ENCODE measurements at regions not wholly inside any gene's neighbourhood (a gene's known extent, or its start where the extent isn't known, plus 50 kb on each side); places are given as distances from the start of the nearest gene placed in this dataset.

DNA sequence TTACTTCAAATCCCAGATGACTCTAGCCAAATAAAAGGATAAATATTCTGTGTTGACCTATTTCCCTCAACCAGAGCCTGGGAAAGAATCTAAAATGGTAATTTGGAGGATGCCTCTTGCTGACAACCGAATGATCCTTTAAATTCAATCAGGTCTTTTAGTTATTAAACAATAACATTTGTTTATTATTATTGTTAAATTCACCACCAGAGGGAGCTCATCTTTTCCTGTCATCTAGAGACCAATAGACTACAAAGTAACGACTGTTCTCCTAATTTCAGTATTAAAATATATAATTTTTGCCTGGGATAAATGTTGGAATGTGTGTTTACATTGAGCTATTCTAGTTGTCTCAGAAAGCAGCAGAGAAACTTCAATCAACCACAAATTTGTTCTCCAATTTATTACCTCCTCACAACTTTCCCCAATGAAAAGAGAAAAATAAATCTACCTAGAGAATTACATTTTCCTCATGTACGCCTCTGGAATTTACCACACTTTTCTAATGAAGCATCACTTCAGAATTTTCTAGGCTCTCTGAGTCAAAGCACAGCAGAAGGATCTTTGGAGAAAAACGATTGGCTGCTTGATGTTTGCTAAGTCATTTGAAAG lies 142.7 kb downstream of the SCG2 start:
- no peak for DNase-seq (ENCODE audit: low read depth)
- H3K4me3 ChIP-seq (ENCODE audit: low read depth, low read length) = no peak overlapping the region
- TF ChIP-seq, protein P1, sequence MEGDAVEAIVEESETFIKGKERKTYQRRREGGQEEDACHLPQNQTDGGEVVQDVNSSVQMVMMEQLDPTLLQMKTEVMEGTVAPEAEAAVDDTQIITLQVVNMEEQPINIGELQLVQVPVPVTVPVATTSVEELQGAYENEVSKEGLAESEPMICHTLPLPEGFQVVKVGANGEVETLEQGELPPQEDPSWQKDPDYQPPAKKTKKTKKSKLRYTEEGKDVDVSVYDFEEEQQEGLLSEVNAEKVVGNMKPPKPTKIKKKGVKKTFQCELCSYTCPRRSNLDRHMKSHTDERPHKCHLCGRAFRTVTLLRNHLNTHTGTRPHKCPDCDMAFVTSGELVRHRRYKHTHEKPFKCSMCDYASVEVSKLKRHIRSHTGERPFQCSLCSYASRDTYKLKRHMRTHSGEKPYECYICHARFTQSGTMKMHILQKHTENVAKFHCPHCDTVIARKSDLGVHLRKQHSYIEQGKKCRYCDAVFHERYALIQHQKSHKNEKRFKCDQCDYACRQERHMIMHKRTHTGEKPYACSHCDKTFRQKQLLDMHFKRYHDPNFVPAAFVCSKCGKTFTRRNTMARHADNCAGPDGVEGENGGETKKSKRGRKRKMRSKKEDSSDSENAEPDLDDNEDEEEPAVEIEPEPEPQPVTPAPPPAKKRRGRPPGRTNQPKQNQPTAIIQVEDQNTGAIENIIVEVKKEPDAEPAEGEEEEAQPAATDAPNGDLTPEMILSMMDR (IDR thresholded peaks at IDR 0.05; ENCODE audit: low read depth, low read length, missing control alignments) = no peak
- in situ Hi-C loops (cut with HindIII; ENCODE audit: low sequenced_read_pairs) = loop anchor here (25.0 kb wide), 1 partner anchor 497 kb away; no protein-coding TSS in a partner anchor

DNA sequence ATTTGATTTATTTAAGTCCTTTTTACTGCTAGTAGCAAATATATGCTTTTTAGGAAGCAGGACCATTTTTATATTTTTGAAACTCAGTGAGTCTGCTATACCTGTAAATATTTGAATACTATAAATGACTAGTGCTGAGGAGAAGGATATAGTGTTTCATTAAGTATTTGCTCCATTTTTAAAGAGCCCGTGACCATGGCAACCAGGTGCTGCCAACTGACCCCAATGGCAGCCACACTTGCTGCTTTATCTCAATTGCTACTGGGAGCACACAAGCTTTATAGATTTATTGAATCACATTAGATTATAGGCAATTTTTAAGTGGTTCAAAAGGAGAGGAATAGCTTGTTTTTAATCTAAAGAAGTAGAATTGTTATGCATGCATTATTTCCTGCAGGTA lies 142.0 kb downstream of the SCG2 start:
- H3K4me3 ChIP-seq (ENCODE audit: low read depth, low read length) = no peak overlapping the region
- TF ChIP-seq, protein P1 (IDR thresholded peaks at IDR 0.05; ENCODE audit: low read depth, low read length, missing control alignments) = no peak
- DNase-seq (ENCODE audit: low read depth) = no peak
- in situ Hi-C loops (cut with HindIII; ENCODE audit: low sequenced_read_pairs) = loop anchor here (25.0 kb wide), 1 partner anchor 498 kb away; no protein-coding TSS in a partner anchor

DNA sequence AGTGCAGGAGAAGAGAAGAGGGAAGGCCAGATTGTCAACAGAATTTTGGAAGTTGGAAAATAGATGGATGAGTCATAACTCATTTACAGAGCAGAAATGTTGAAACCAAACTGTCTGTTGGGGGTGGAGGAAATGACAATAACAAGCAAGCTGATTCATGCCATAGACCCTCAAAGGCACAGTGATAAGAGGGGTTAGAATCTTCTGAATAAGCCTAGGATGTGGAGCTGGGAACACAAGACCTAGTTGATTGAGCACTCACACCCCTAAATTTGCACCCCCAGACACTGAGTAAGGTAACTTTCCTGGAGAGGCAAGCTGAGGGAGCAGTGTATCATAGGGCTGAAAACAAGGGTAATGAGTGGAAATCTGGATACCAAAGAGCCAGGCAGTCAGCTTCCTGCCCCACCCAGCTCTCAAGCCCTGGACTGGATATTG lies 141.4 kb downstream of the SCG2 start:
- DNase-seq (ENCODE audit: low read depth) = no peak
- in situ Hi-C loops (cut with HindIII; ENCODE audit: low sequenced_read_pairs) = loop anchor here (25.0 kb wide), 1 partner anchor 498 kb away; no protein-coding TSS in a partner anchor
- no peak overlapping the region for H3K4me3 ChIP-seq (ENCODE audit: low read depth, low read length)
- TF ChIP-seq, protein P1 (IDR thresholded peaks at IDR 0.05; ENCODE audit: low read depth, low read length, missing control alignments) = no peak

DNA sequence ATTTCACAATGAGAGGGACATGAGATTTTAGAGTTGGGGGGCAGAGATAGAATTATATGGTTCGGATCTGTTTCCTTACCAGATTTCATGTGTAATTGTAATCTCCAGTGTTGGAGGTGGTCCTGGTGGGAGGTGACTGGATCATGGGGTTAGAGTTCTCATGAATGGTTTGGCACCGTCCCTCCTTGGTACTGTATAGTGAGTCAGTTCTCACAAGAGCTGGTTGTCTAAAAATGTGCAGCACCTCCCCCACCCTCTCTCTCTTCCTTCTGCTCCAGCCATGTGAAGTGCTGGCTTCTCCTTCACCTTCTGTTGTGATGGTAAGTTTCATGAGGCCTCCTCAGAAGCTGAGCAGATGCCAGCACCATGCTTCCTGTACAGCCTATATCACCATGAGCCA lies 138.1 kb downstream of the SCG2 start:
- TF ChIP-seq, protein P1 (IDR thresholded peaks at IDR 0.05; ENCODE audit: low read depth, low read length, missing control alignments) = no peak
- H3K4me3 ChIP-seq (ENCODE audit: low read depth, low read length) = no peak overlapping the region
- no peak for DNase-seq (ENCODE audit: low read depth)
- in situ Hi-C loops (cut with HindIII; ENCODE audit: low sequenced_read_pairs) = loop anchor here (25.0 kb wide), 1 partner anchor 502 kb away; no protein-coding TSS in a partner anchor

DNA sequence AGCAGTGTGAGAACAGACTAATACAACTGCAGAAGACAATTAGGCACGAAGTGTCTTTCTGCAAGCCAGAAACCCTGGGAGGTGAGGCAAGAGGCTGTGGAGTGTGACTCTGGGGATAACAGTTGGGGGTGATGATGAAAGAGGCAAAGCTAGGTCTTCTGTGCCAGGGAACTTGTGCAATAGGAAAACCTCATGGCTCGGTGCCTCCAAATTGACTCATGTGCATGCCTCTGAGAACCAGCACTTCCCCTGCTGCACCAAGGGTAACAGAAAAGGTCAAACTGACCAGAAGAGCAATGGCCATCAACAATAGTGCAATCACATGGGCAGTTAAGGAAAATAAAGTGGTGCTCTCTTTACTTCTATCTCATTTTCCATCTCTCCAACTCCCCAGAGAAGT lies 136.4 kb downstream of the SCG2 start:
- H3K4me3 ChIP-seq (ENCODE audit: low read depth, low read length) = no peak overlapping the region
- peak; percentile 99 for DNase-seq (ENCODE audit: low read depth)
- in situ Hi-C loops (cut with HindIII; ENCODE audit: low sequenced_read_pairs) = loop anchor here (25.0 kb wide), 1 partner anchor 503 kb away; no protein-coding TSS in a partner anchor
- TF ChIP-seq, protein P1 (IDR thresholded peaks at IDR 0.05; ENCODE audit: low read depth, low read length, missing control alignments) = no peak

DNA sequence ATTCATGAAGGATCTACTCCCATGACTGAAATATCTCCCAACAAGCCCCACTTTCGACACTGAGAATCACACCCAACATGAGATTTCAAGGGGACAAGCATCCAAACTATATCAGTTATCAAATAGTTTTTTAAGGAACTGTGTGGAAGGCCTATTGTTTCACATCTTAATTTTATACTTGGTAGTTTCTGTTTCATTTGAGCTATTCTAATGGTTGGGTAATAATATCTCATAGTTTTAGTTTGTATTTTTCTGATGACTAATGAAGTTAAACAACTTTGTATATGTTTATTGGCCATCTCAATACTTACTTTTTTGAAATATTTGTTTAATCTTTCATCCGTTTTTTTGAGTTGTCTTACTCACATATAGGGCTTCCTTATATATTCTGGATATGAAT lies 135.0 kb downstream of the SCG2 start:
- no peak for DNase-seq (ENCODE audit: low read depth)
- H3K4me3 ChIP-seq (ENCODE audit: low read depth, low read length) = no peak overlapping the region
- TF ChIP-seq, protein P1 (IDR thresholded peaks at IDR 0.05; ENCODE audit: low read depth, low read length, missing control alignments) = no peak
- in situ Hi-C loops (cut with HindIII; ENCODE audit: low sequenced_read_pairs) = loop anchor here (25.0 kb wide), 1 partner anchor 505 kb away; no protein-coding TSS in a partner anchor

All from astrocyte of the cerebellum (primary cell).